ENCODE measurements at regions not wholly inside any gene's neighbourhood (a gene's known extent, or its start where the extent isn't known, plus 50 kb on each side); places are given as distances from the start of the nearest gene placed in this dataset.

DNA sequence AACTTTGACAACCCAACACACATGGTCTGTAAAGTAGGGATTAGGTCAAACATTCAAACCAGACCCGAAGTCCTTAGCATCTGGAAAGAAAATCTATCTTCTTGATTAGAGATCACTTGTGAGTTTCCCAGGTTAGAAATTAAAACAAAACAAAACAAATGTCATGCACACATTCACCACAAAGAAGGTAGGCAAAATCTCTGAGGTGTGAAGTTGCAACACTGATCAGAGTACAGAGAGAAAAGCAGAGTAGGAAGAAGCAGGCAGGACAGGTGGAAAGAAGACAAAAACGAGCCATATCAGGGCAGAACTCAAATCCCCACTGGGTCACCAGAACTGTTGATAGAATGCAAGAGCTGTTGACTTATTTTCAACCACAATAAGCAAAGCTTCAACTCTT lies 102.8 kb upstream of the THSD7A start:
- TF ChIP-seq CTCF (conservative IDR thresholded peaks at IDR 0.05; ENCODE audit: low read depth, low read length) (no peak), EZH2phosphoT487 (IDR thresholded peaks at IDR 0.05; ENCODE audit: borderline replicate concordance, low read length) (no peak)

Data from PC-3 (cell line).